ENCODE measurements at regions not wholly inside any gene's neighbourhood (a gene's known extent, or its start where the extent isn't known, plus 50 kb on each side); places are given as distances from the start of the nearest gene placed in this dataset.

GRCh38 chr5:96245140-96246091 lies 187.6 kb downstream of the PCSK1 start:
- DNase-seq (no peak), ATAC-seq (peak; percentile 74 to 85 (median 81)), FAIRE-seq (no peak)
- intact Hi-C loops (cut with DNase I) = no loop called here
- H3K4me1 ChIP-seq = peaks cover 20 to 46% (median 44%) of the 10 kb centered on the region in 3 donors
- no peak overlapping the region for H3K4me3 ChIP-seq
- no peaks in the 10 kb centered on the region for H3K27me3 ChIP-seq
- peak overlapping the region in 2 of 4 donors; percentile 73 to 84 for H3K27ac ChIP-seq
- TF ChIP-seq CTCF (IDR thresholded peaks at IDR 0.05) = no peak
- no peaks in the 10 kb centered on the region for H3K36me3 ChIP-seq
- 40 to 44% methylated on average over 4 of the region's 4 CpGs for WGBS, 2 donors
- no peaks in the 10 kb centered on the region for H3K9me3 ChIP-seq

- no peak for TF ChIP-seq CTCF (IDR thresholded peaks at IDR 0.05)
- Histone ChIP-seq H3K27me3 (no peaks in the 10 kb centered on the region), H3K27ac (peak overlapping the region in 2 of 4 donors; percentile 73 to 84), H3K36me3 (no peaks in the 10 kb centered on the region), H3K4me3 (no peak overlapping the region), H3K9me3 (no peaks in the 10 kb centered on the region), H3K4me1 (peaks cover 20 to 46% (median 44%) of the 10 kb centered on the region in 3 donors)
- ATAC-seq (no peak), FAIRE-seq (peak; percentile 26), DNase-seq (no peak)
- intact Hi-C loops (cut with DNase I) = no loop called here
- WGBS, 2 donors = 38 to 39% methylated on average over 2 of the region's 2 CpGs
Measured at GRCh38 chr5:96244696-96245095, 188.4 kb downstream of the PCSK1 start.

GRCh38 chr5:96243862-96244261 lies 189.2 kb downstream of the PCSK1 start:
- no peak for FAIRE-seq
- Histone ChIP-seq H3K4me1 (peaks cover 20 to 44% (median 44%) of the 10 kb centered on the region in 3 donors), H3K9me3 (no peaks in the 10 kb centered on the region), H3K27me3 (no peaks in the 10 kb centered on the region), H3K36me3 (no peaks in the 10 kb centered on the region), H3K4me3 (no peak overlapping the region), H3K27ac (peak overlapping the region in 1 of 4 donors; percentile 84)
- no peak for DNase-seq
- TF ChIP-seq CTCF (IDR thresholded peaks at IDR 0.05) = no peak
- intact Hi-C loops (cut with DNase I) = no loop called here
- WGBS, 2 donors = 59 to 70% methylated on average over 1 of the region's 1 CpG
- no peak for ATAC-seq

- peaks cover 19 to 39% (median 38%) of the 10 kb centered on the region in 3 donors for H3K4me1 ChIP-seq
- DNase-seq = no peak
Measured at GRCh38 chr5:96243203-96243602, 189.8 kb downstream of the PCSK1 start.

More at GRCh38 chr5:96243203-96243602, 189.8 kb downstream of the PCSK1 start:
- 12 to 15% methylated on average over 1 of the region's 1 CpG for WGBS, 2 donors
- Histone ChIP-seq H3K27me3 (no peaks in the 10 kb centered on the region), H3K4me3 (no peak overlapping the region), H3K36me3 (no peaks in the 10 kb centered on the region), H3K9me3 (no peaks in the 10 kb centered on the region), H3K27ac (peak overlapping the region in 1 of 4 donors; percentile 10)
- intact Hi-C loops (cut with DNase I) = no loop called here
- TF ChIP-seq CTCF (IDR thresholded peaks at IDR 0.05) = no peak
- FAIRE-seq = no peak
- peak in 2 of 4 donors; percentile 11 to 16 for ATAC-seq

Data from pancreas (tissue), 10 donors.